Chondrocyte (in vitro differentiated cells): ENCODE measurements at regions not wholly inside any gene's neighbourhood (a gene's known extent, or its start where the extent isn't known, plus 50 kb on each side); places are given as distances from the start of the nearest gene placed in this dataset.

Experiments
- DNase-seq: peaks from one replicate; pipeline ENCODE4 v3.0.0; 2021; ENCODE audit warnings: mixed read lengths, low spot score
- H3K27ac Mint-ChIP-seq: one replicate; pipeline ENCODE4 v1.8.0; 2021; ENCODE audit warnings: mild to moderate bottlenecking, moderate library complexity, mixed read lengths; ENCODE audit not compliant: unreplicated experiment
- H3K27me3 Mint-ChIP-seq: 2 replicates; pipeline ENCODE4 v1.8.0; 2021; ENCODE audit warnings: low read depth, mixed read lengths
- H3K36me3 Mint-ChIP-seq: 2 replicates; pipeline ENCODE4 v1.8.0; 2021; ENCODE audit warnings: low read depth, mixed read lengths
- H3K4me1 Mint-ChIP-seq: 2 replicates; pipeline ENCODE4 v1.8.0; 2021; ENCODE audit warnings: low read depth, mild to moderate bottlenecking, mixed read lengths
- H3K4me3 Mint-ChIP-seq: one replicate; pipeline ENCODE4 v1.8.0; 2021; ENCODE audit warnings: mild to moderate bottlenecking, moderate library complexity, mixed read lengths; ENCODE audit not compliant: unreplicated experiment
- H3K9me3 Mint-ChIP-seq: 2 replicates; pipeline ENCODE4 v1.8.0; 2021; ENCODE audit warnings: low read depth, mixed read lengths
- CTCF ChIP-seq: fragments of 200-600 bp; sonication (generic); IDR thresholded peaks from 2 replicates; pipeline ENCODE4 v1.5.0; 2021; ENCODE audit warnings: antibody characterized with exemption, mild to moderate bottlenecking, moderate library complexity

- no peaks in the 10 kb centered on the region for H3K27me3 Mint-ChIP-seq
- H3K9me3 Mint-ChIP-seq, result no peaks in the 10 kb centered on the region
- peaks cover 44% of the 10 kb centered on the region for H3K4me1 Mint-ChIP-seq
- H3K27ac Mint-ChIP-seq, result no peak overlapping the region
- no peaks in the 10 kb centered on the region for H3K36me3 Mint-ChIP-seq
- no peak for DNase-seq
- no peak overlapping the region for H3K4me3 Mint-ChIP-seq
- TF ChIP-seq CTCF, result no peak
These were observed 148.5 kb downstream of the TTC32 start for GRCh38 chr2:19753314-19753713.

GRCh38 chr2:19752500-19752899 is 149.3 kb downstream of the TTC32 start:
- no peaks in the 10 kb centered on the region for H3K9me3 Mint-ChIP-seq
- H3K4me1 Mint-ChIP-seq, result peaks cover 48% of the 10 kb centered on the region
- no peaks in the 10 kb centered on the region for H3K36me3 Mint-ChIP-seq
- H3K27ac Mint-ChIP-seq, result no peak overlapping the region
- no peak for DNase-seq
- H3K27me3 Mint-ChIP-seq, result no peaks in the 10 kb centered on the region
- no peak for TF ChIP-seq CTCF
- H3K4me3 Mint-ChIP-seq, result no peak overlapping the region

GRCh38 chr2:19751631-19752030 is 150.2 kb downstream of the TTC32 start:
- no peak for DNase-seq
- no peak for TF ChIP-seq CTCF
- Mint-ChIP-seq H3K36me3 (no peaks in the 10 kb centered on the region), H3K4me3 (no peak overlapping the region), H3K27me3 (no peaks in the 10 kb centered on the region), H3K9me3 (no peaks in the 10 kb centered on the region), H3K27ac (peak overlapping the region; percentile 8), H3K4me1 (peaks cover 49% of the 10 kb centered on the region)

- H3K27ac Mint-ChIP-seq, result no peak overlapping the region
- TF ChIP-seq CTCF, result no peak
These were observed 151.6 kb downstream of the TTC32 start for GRCh38 chr2:19750136-19750535.

GRCh38 chr2:19749507-19749836 is 152.3 kb downstream of the TTC32 start:
- TF ChIP-seq CTCF, result no peak
- Mint-ChIP-seq H3K4me1 (peaks cover 55% of the 10 kb centered on the region), H3K4me3 (no peak overlapping the region), H3K27me3 (no peaks in the 10 kb centered on the region), H3K9me3 (no peaks in the 10 kb centered on the region), H3K36me3 (no peaks in the 10 kb centered on the region), H3K27ac (no peak overlapping the region)
- no peak for DNase-seq

More at GRCh38 chr2:19750136-19750535, 151.6 kb downstream of the TTC32 start:
- no peak overlapping the region for H3K4me3 Mint-ChIP-seq
- H3K36me3 Mint-ChIP-seq, result no peaks in the 10 kb centered on the region
- no peak for DNase-seq
- no peaks in the 10 kb centered on the region for H3K27me3 Mint-ChIP-seq
- H3K4me1 Mint-ChIP-seq, result peaks cover 60% of the 10 kb centered on the region
- H3K9me3 Mint-ChIP-seq, result no peaks in the 10 kb centered on the region
